ENCODE measurements at regions not wholly inside any gene's neighbourhood (a gene's known extent, or its start where the extent isn't known, plus 50 kb on each side); places are given as distances from the start of the nearest gene placed in this dataset.

GRCh38 chr21:19832551-19832950 is 1165.7 kb upstream of the NCAM2 start:
- TF ChIP-seq ZNF274 (IDR thresholded peaks at IDR 0.05; ENCODE audit: low read depth, low read length) (no peak), SUZ12 (IDR thresholded peaks at IDR 0.05; ENCODE audit: extremely low read depth, insufficient read depth, insufficient read length) (no peak), YY1 (IDR thresholded peaks at IDR 0.05; ENCODE audit: insufficient read depth, insufficient read length) (no peak)

All from NT2/D1 (cell line).